Mesenchymal stem cell (in vitro differentiated cells and primary cell): ENCODE measurements at regions not wholly inside any gene's neighbourhood (a gene's known extent, or its start where the extent isn't known, plus 50 kb on each side); places are given as distances from the start of the nearest gene placed in this dataset.

ENCODE experiments used
- DNase-seq: peaks from one replicate; pipeline ENCODE4 v3.0.0-alpha.2; 2013
- H2AFZ ChIP-seq: one replicate; pipeline ENCODE4 v1.6.1; 2013; ENCODE audit warnings: low read depth, mild to moderate bottlenecking, control low read depth, inconsistent platforms, low read length, moderate library complexity
- H2AK5ac ChIP-seq: 2 replicates; pipeline ENCODE4 v1.6.1; 2013; ENCODE audit warnings: low read length, moderate library complexity, mild to moderate bottlenecking, inconsistent platforms; ENCODE audit not compliant: severe bottlenecking
- H2BK120ac ChIP-seq: one replicate; pipeline ENCODE4 v1.6.1; 2013; ENCODE audit warnings: low read depth, mild to moderate bottlenecking, inconsistent platforms, low read length, moderate library complexity
- H2BK12ac ChIP-seq, 2 experiments: one replicate each; pipeline ENCODE4 v1.6.1; 2013; ENCODE audit warnings: inconsistent platforms in 2 of 2, low read length in 2 of 2, mild to moderate bottlenecking in 2 of 2, moderate library complexity in 2 of 2, control low read depth in 1 of 2
- H2BK15ac ChIP-seq: one replicate; pipeline ENCODE4 v1.6.1; 2013; ENCODE audit warnings: mild to moderate bottlenecking, low read depth, inconsistent platforms; ENCODE audit not compliant: poor library complexity, severe bottlenecking
- H2BK5ac ChIP-seq: 2 replicates; pipeline ENCODE4 v1.6.1; 2013; ENCODE audit warnings: low read depth, mild to moderate bottlenecking, low read length, control low read depth, inconsistent platforms; ENCODE audit not compliant: poor library complexity, severe bottlenecking
- H3K14ac ChIP-seq, 2 experiments: one replicate each; pipeline ENCODE4 v1.6.1; 2013; ENCODE audit warnings: inconsistent platforms in 2 of 2, low read length in 2 of 2, control low read depth in 1 of 2, mild to moderate bottlenecking in 1 of 2, moderate library complexity in 1 of 2
- H3K18ac ChIP-seq, 2 experiments: one replicate each; pipeline ENCODE4 v1.6.1; 2013; ENCODE audit warnings: inconsistent platforms in 2 of 2, low read length in 2 of 2, control low read depth in 1 of 2, low read depth in 1 of 2, mild to moderate bottlenecking in 1 of 2
- H3K23ac ChIP-seq, 2 experiments: one replicate each; pipeline ENCODE4 v1.6.1; 2013; ENCODE audit warnings: inconsistent platforms in 2 of 2, low read length in 2 of 2, mild to moderate bottlenecking in 2 of 2, moderate library complexity in 2 of 2, control low read depth in 1 of 2
- H3K27ac ChIP-seq: 2 replicates; pipeline ENCODE4 v1.5.1; 2013; ENCODE audit warnings: mild to moderate bottlenecking, moderate library complexity, low read length, control low read depth, inconsistent platforms; ENCODE audit not compliant: poor library complexity, severe bottlenecking
- H3K27me3 ChIP-seq, 2 experiments: 2 replicates each; pipeline versions ENCODE4 v1.6.1 to v1.7.0; 2013; ENCODE audit warnings: low read length in 2 of 2, mild to moderate bottlenecking in 2 of 2, moderate library complexity in 2 of 2, control low read depth in 1 of 2, inconsistent platforms in 1 of 2; ENCODE audit not compliant: control insufficient read depth in 1 of 2, insufficient read depth in 1 of 2
- H3K36me3 ChIP-seq, 2 experiments: 2 replicates each; pipeline versions ENCODE4 v1.6.1 to v1.7.0; 2013; ENCODE audit warnings: low read length in 2 of 2, control low read depth in 1 of 2, inconsistent platforms in 1 of 2, low read depth in 1 of 2, mild to moderate bottlenecking in 1 of 2; ENCODE audit not compliant: insufficient read depth in 2 of 2, control insufficient read depth in 1 of 2
- H3K4ac ChIP-seq, 2 experiments: one replicate each; pipeline ENCODE4 v1.6.1; 2013; ENCODE audit warnings: inconsistent platforms in 2 of 2, low read length in 2 of 2, mild to moderate bottlenecking in 2 of 2, moderate library complexity in 2 of 2, control low read depth in 1 of 2, low read depth in 1 of 2
- H3K4me1 ChIP-seq: 2 replicates; pipeline ENCODE4 v1.6.1; 2013; ENCODE audit warnings: low read depth, low read length, control low read depth; ENCODE audit not compliant: control insufficient read depth, insufficient read depth
- H3K4me2 ChIP-seq: 2 replicates; pipeline ENCODE4 v1.6.1; 2013; ENCODE audit warnings: low read length, mild to moderate bottlenecking, inconsistent platforms; ENCODE audit not compliant: poor library complexity, severe bottlenecking
- H3K4me3 ChIP-seq, 2 experiments: 2 replicates each; pipeline versions ENCODE4 v1.5.1 to v1.7.0; 2013; ENCODE audit warnings: low read length in 2 of 2, mild to moderate bottlenecking in 2 of 2, control low read depth in 1 of 2, low read depth in 1 of 2; ENCODE audit not compliant: insufficient read depth in 1 of 2
- H3K79me1 ChIP-seq: replicated peaks from 2 replicates; pipeline ENCODE4 v1.6.1; 2013; ENCODE audit warnings: mild to moderate bottlenecking, control low read depth, low read length, inconsistent platforms; ENCODE audit not compliant: poor library complexity, severe bottlenecking
- H3K9ac ChIP-seq: 2 replicates; pipeline ENCODE4 v1.7.0; 2013; ENCODE audit warnings: mild to moderate bottlenecking, low read length, moderate library complexity
- H3K9me3 ChIP-seq: 2 replicates; pipeline ENCODE4 v1.7.0; 2013; ENCODE audit warnings: mild to moderate bottlenecking, low read length; ENCODE audit not compliant: control insufficient read depth
- H4K8ac ChIP-seq: one replicate; pipeline ENCODE4 v1.6.1; 2013; ENCODE audit warnings: inconsistent platforms, mild to moderate bottlenecking, low read length, moderate library complexity
- H4K91ac ChIP-seq: one replicate; pipeline ENCODE4 v1.6.1; 2013; ENCODE audit warnings: mild to moderate bottlenecking, low read length, inconsistent platforms
- whole genome bisulfite sequencing: methylation state at CpG from one replicate; pipeline ENCODE4 v1.1.7; 2013; ENCODE audit warnings: mixed read lengths; 5-methylcytosine and 5-hydroxymethylcytosine counted together

DNA sequence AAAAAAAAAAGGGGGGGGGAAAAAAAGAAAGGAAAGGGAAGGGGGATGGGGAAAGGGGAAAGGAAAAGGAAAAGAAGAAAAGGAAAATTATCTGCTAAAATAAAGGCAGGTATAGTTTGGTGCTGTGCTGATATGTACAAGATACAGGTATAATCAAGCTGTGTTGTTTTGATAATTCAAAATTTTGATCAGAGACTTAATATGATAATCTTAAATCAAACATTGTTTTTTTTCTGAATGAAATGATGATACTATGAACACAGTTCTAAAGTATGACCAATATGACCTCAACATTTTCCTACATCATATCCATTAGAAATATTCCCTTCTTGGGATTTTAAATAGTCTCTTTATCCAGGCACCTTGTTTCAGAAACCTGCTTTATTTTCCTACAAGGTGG, 115.6 kb upstream of the TRPM3 start:
- no peaks in the 10 kb centered on the region for H3K4me1 ChIP-seq
- no peak overlapping the region for H3K27ac ChIP-seq
- no peaks in the 10 kb centered on the region for H3K36me3 ChIP-seq
- no peak overlapping the region for H2BK5ac ChIP-seq
- no peak overlapping the region for H3K18ac ChIP-seq
- no peak overlapping the region for H2BK12ac ChIP-seq
- no peak overlapping the region for H2BK120ac ChIP-seq
- no peak overlapping the region for H4K91ac ChIP-seq
- H3K79me1 ChIP-seq = no peaks in the 10 kb centered on the region
- H3K9ac ChIP-seq = no peak overlapping the region
- H2AFZ ChIP-seq = no peak overlapping the region
- no peak overlapping the region for H2AK5ac ChIP-seq
- no peak overlapping the region for H3K4me3 ChIP-seq
- H3K9me3 ChIP-seq = no peaks in the 10 kb centered on the region
- no peak overlapping the region for H3K14ac ChIP-seq
- no peaks in the 10 kb centered on the region for H3K27me3 ChIP-seq
- H3K4ac ChIP-seq = no peak overlapping the region
- DNase-seq = no peak
- no peak overlapping the region for H3K23ac ChIP-seq
- H4K8ac ChIP-seq = no peak overlapping the region
- H3K4me2 ChIP-seq = no peak overlapping the region
- no peak overlapping the region for H2BK15ac ChIP-seq

DNA sequence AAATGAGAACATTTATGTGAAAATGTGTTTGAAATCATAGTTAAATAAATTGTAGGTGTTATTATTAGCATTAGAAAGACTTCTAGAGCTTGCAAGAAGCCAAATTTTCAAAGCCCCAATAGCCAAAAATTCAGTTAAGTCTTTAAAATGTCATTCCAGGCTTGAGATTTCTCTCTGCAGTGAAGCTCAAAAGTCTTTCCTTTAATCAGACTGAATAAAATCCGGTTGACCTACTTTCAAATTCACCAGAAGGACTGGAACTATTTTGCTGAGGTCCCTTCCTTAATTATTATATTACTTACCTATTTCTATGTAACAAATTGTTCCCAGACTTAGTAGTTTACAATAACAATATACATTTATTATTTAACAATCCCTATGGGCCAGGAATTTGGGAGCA, 112.2 kb upstream of the TRPM3 start:
- Histone ChIP-seq H3K4me2 (no peak overlapping the region), H2AK5ac (no peak overlapping the region), H2AFZ (no peak overlapping the region), H3K4me1 (no peaks in the 10 kb centered on the region), H3K4me3 (no peak overlapping the region), H2BK5ac (no peak overlapping the region), H3K14ac (no peak overlapping the region), H4K8ac (no peak overlapping the region), H3K9ac (no peak overlapping the region), H2BK120ac (no peak overlapping the region), H3K79me1 (no peaks in the 10 kb centered on the region), H3K36me3 (no peaks in the 10 kb centered on the region), H3K27ac (no peak overlapping the region), H3K4ac (no peak overlapping the region), H4K91ac (no peak overlapping the region), H3K23ac (no peak overlapping the region), H2BK12ac (no peak overlapping the region), H3K9me3 (peaks cover 5% of the 10 kb centered on the region), H3K27me3 (no peaks in the 10 kb centered on the region), H3K18ac (no peak overlapping the region), H2BK15ac (no peak overlapping the region)
- WGBS = no CpG with 5 or more reads among the region's 1 CpG
- DNase-seq = no peak

DNA sequence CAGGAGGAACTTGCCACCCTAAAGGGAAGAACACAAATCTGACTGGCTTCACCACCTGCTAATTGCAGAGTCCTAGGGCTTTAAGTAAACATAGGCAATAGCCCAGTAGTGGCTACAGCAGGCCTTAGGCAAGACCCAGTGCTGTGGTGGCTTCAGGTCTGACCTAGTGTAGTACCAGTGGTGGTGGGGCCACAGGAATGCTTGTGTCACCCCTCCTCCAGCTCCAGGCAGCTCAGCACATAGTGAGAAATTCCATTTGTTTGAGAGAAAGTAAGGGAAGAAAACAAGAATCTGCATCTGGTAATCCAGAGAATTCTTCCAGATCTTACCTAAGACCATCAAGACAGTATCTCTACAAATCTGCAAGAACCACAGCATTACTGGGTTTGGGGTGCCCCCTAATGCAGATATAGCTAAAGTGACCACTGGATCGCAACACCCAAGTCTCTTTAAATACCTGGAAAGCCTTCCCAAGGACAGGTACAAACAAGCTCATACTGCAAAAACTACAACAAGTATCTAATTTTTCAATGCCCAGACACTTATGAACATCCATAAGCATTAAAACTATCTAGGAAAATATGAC, 102.6 kb upstream of the TRPM3 start:
- Histone ChIP-seq H3K27ac (no peak overlapping the region), H3K14ac (no peak overlapping the region), H3K9me3 (peaks cover 5% of the 10 kb centered on the region), H4K91ac (no peak overlapping the region), H3K79me1 (no peaks in the 10 kb centered on the region), H3K4me1 (no peaks in the 10 kb centered on the region), H3K36me3 (no peaks in the 10 kb centered on the region), H2BK5ac (no peak overlapping the region), H3K4ac (no peak overlapping the region), H3K23ac (no peak overlapping the region), H3K9ac (no peak overlapping the region), H2BK120ac (no peak overlapping the region), H2AFZ (no peak overlapping the region), H3K4me3 (no peak overlapping the region), H3K4me2 (no peak overlapping the region), H2AK5ac (no peak overlapping the region), H2BK12ac (no peak overlapping the region), H2BK15ac (no peak overlapping the region), H3K18ac (no peak overlapping the region), H3K27me3 (no peaks in the 10 kb centered on the region), H4K8ac (no peak overlapping the region)
- WGBS = 89% methylated on average over 1 of the region's 1 CpG
- no peak for DNase-seq

DNA sequence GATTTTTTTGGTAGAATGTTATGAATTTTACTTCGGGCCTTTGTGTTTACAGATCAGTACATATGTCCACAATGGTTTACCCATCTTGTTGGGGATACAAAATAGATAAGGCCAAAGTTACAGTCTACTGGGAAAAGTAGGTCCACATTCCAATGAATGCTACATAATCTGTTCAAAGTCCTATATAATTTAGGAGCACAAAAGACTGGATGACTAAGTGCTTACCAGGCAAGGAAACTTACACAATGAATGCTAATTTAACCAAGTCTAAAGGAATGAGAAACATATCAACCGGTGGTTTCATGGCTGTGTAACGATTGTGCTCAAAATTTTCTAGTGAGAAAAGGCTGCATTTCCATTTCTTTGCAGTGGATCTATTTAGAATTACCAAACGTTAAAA, 97.4 kb upstream of the TRPM3 start:
- Histone ChIP-seq H3K4me2 (no peak overlapping the region), H3K9me3 (peaks cover 19% of the 10 kb centered on the region), H3K79me1 (no peaks in the 10 kb centered on the region), H3K4me1 (no peaks in the 10 kb centered on the region), H2BK12ac (no peak overlapping the region), H3K36me3 (no peaks in the 10 kb centered on the region), H4K91ac (no peak overlapping the region), H2BK5ac (no peak overlapping the region), H3K18ac (no peak overlapping the region), H3K4ac (no peak overlapping the region), H3K9ac (no peak overlapping the region), H3K23ac (no peak overlapping the region), H3K4me3 (no peak overlapping the region), H2BK120ac (no peak overlapping the region), H2BK15ac (no peak overlapping the region), H2AFZ (no peak overlapping the region), H4K8ac (no peak overlapping the region), H3K27me3 (no peaks in the 10 kb centered on the region), H3K14ac (no peak overlapping the region), H2AK5ac (no peak overlapping the region), H3K27ac (no peak overlapping the region)
- DNase-seq = no peak
- WGBS = 65% methylated on average over 4 of the region's 4 CpGs
